Peyer's patch (tissue), 4 donors: ENCODE measurements at regions not wholly inside any gene's neighbourhood (a gene's known extent, or its start where the extent isn't known, plus 50 kb on each side); places are given as distances from the start of the nearest gene placed in this dataset.

Experiments
- POLR2A ChIP-seq, 2 donors: fragments of 450-650 bp; IDR thresholded peaks; one replicate each; pipeline ENCODE4 v1.5.1; 2017; ENCODE audit warnings: antibody characterized with exemption in 2 of 2, mild to moderate bottlenecking in 2 of 2, moderate library complexity in 2 of 2
- TF ChIP-seq, protein P1 (sequence below), 6 experiments: fragments of 450-650 bp in 4 of 6; fragments of 200-600 bp in 2 of 6; sonication (generic) in 1 of 6; IDR thresholded peaks; one replicate each; pipeline ENCODE4 v1.5.1; 2017 to 2019; ENCODE audit warnings: antibody characterized with exemption in 6 of 6, mild to moderate bottlenecking in 3 of 6, moderate library complexity in 1 of 6

DNA sequence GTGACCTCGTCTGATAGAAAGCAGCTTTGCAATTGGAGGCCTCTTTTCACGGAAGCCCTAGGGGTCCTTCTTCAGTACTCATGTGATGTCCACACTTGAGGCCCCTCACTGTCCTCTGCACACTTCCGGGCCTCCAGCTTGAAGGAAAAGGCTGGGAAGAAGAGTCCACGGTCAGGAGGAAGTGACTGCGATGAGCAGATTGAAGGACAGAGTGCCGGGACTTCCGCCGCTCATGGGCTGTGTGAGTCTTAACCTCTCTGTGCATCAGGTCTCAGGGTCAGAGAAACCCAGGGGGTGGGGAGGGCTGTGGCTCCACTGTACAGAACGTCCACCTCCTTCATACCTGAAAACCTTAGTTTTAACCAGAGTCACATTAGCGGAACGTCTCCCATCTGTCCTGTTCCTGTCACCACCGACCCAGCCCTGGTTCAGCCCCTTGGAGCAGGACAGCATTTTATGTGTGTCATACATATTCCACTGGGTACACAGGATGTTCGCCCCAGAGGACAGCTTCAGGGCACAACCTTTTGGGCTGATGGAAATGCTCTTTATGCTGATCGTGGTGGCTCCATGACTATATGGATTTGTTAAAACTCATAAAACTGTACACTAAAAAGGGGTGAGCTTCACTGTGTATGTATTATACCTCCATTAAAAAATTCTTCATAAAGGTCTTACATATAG lies 51.0 kb upstream of the SORCS2 start:
- TF ChIP-seq, protein P1, sequence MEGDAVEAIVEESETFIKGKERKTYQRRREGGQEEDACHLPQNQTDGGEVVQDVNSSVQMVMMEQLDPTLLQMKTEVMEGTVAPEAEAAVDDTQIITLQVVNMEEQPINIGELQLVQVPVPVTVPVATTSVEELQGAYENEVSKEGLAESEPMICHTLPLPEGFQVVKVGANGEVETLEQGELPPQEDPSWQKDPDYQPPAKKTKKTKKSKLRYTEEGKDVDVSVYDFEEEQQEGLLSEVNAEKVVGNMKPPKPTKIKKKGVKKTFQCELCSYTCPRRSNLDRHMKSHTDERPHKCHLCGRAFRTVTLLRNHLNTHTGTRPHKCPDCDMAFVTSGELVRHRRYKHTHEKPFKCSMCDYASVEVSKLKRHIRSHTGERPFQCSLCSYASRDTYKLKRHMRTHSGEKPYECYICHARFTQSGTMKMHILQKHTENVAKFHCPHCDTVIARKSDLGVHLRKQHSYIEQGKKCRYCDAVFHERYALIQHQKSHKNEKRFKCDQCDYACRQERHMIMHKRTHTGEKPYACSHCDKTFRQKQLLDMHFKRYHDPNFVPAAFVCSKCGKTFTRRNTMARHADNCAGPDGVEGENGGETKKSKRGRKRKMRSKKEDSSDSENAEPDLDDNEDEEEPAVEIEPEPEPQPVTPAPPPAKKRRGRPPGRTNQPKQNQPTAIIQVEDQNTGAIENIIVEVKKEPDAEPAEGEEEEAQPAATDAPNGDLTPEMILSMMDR (IDR thresholded peaks at IDR 0.05): no peak
- no peak for TF ChIP-seq POLR2A (IDR thresholded peaks at IDR 0.05)
